Inflammatory macrophage (primary cell): ENCODE measurements at regions not wholly inside any gene's neighbourhood (a gene's known extent, or its start where the extent isn't known, plus 50 kb on each side); places are given as distances from the start of the nearest gene placed in this dataset.
"Not testable (repeated sequence)": the region's sequence is repeated elsewhere in the genome, so short reads cannot be mapped to it uniquely, and the experiment has no call there.

Experiments used
- DNase-seq, 2 donors: peaks; one replicate each; pipeline ENCODE4 v3.0.0-alpha.2; 2020 to 2022

- no peak for DNase-seq
Observed at GRCh38 chr5:62825623-62826220, 247.1 kb downstream of the LRRC70 start.

GRCh38 chr5:62824936-62825335 is 246.3 kb downstream of the LRRC70 start:
- DNase-seq = no peak

DNA sequence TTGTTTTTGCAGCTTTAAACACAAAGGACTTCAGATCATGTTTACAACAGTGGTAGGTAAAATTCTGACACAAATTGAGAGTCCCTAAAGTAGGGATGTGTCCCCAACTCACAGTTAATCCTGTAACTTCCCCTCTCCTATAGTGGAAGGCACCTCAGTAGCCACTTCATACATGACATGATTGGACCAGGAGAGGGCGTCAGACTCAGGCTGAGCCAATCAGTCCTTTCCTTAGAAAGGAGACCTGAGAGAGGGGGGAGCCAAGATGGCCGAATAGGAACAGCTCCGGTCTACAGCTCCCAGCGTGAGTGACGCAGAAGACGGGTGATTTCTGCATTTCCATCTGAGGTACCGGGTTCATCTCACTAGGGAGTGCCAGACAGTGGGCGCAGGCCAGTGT is 238.4 kb downstream of the LRRC70 start:
- not testable (repeated sequence) for DNase-seq

DNA sequence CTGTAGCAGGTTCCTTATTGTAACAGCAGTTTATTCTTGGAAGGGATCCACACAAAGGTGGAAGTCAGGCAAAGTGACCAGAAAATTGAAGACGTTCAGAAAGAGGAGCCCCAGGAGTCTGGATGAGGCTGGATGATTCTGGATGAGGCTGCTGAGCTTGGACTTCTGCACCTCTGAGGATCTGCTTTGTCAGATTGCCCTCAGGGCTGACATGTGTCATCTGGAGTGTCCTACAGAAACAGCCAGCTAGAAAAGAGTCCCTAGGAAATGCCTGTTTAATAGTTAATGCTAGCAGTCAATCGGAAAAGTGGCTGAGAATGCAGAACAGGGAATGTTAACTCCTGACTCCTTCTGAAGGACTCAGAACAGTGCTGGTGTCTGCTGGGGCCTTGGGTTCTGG is 236.4 kb downstream of the LRRC70 start:
- DNase-seq = no peak

DNA sequence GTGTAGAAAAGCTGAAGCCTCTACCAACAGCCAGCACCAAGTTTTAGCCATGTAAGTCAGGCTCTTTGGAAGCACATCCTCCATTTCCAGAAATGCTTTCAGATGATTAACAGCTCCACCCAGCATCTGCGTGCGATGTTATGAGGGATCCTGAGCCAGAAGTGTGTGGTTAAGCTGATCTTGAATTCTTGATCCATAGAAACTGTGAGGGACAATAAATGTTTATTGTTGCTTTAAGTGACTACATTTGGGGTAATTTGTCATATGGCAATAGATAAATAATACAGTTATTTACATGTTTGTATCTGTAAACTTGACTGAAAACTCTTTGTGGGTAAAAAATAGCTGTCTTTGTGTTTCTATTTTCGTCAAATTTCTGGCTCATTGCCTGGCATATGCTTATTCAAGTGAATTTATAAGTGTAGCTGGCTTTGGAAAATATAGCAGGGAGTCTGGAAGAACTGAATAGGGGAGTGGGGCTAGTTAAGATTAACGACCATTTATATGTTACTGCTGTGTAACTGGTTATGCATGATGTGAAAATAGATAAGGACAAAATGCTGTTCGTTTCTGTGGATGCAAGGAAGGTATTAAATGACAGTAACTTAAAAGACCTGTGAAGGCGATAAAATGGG is 234.1 kb downstream of the LRRC70 start:
- DNase-seq = no peak

- DNase-seq = not testable (repeated sequence)
Observed at GRCh38 chr5:62804819-62805218, 226.2 kb downstream of the LRRC70 start.

- DNase-seq = no peak
Observed at GRCh38 chr5:62795926-62796325, 217.3 kb downstream of the LRRC70 start.

DNA sequence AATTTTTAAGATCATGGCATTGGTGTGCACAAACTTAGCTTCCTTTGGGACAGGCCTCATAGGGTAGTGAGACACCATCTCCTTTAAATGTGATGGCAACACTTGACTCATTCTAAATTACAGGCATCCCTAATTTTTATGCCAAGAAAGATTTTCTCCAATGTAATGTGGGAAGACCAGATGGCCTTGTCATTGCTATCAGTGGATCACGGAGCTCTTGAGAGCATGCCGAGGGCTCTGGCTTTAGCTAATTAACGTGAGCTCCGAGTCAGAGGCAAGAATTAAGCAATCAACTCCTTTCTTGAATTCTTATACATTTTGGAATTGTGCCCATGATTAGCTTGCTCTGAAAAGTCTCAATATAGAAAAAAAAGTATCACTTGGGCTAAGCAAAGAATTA is 215.8 kb downstream of the LRRC70 start:
- DNase-seq = no peak

DNA sequence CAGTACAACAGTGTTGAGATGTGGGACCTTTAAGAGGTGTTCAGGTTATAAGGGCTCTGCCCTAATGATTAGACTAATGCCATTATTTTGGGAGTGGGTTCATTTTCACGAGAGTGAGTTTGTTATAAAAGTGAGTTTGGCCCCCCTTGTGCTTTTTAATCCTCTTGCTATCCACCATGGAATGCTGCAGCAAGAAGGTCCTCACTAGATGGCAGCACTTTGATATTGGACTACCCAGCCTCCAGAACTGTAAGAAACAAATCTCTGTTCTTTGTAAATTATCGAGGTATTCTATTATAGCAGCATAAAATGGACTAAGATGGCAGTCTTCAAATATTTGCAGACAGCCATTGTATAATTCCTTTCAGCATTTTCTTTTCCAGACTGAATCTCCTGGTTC is 212.4 kb downstream of the LRRC70 start:
- DNase-seq = no peak

DNA sequence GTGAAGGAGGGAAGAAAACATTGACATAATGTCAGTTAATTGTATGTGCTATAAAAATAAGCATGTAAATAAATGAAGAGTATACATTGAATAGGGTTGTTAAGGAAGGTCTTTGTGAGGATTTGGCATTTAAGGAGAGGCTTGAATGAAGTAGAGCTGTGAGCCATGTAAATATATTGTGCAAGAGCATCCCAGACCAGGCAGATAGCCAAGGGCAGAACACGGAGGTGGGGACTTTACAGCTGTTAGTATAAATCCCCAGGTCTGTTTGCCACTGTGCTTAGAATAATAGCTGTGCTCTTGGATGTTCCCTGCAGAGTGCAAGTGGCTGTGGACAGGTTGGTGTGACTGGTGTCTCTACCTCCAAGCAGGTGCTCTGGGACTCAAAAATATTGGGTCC is 211.7 kb downstream of the LRRC70 start:
- DNase-seq = no peak

DNA sequence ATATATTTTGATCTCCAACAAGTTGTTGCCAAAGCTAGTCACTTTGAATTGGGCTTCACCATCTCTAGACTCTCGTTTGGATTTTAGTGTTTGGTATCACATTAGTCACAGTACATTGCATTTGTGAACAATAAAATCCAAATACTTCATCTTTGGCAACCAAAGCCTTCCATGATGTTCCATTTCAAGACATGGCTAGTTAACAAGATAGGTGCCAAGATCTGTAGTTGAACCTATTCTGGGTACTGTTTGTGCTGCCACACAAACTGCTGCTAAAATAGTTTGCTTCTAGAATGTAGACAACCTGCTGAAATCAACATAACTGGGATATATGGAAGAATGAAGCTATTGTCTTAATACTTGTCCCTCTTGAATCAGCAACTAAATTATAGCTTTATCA is 207.5 kb downstream of the LRRC70 start:
- no peak for DNase-seq

DNA sequence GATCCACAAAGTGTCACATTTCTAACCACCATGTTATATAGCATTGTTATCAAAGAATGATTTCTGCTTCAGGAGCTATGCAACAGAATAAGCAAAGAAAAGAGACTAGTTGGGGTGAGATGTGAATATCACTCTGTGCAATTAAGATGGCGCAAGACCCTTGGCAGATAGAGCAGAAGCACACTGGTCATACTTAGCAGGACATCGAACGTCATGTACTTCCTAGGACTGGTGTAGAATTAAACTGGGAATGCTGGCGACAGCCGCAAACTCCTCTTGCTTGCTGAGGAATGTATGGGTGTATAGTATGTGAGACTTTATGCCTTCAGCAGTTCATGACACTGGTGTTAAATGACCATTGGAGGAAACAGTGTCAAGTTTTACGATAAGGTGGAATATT is 207.0 kb downstream of the LRRC70 start:
- DNase-seq = no peak

- no peak for DNase-seq
Observed at GRCh38 chr5:62783374-62784057, 204.9 kb downstream of the LRRC70 start.

- DNase-seq = no peak
Observed at GRCh38 chr5:62780888-62781287, 202.3 kb downstream of the LRRC70 start.

- no peak for DNase-seq
Observed at GRCh38 chr5:62780230-62780629, 201.6 kb downstream of the LRRC70 start.

DNA sequence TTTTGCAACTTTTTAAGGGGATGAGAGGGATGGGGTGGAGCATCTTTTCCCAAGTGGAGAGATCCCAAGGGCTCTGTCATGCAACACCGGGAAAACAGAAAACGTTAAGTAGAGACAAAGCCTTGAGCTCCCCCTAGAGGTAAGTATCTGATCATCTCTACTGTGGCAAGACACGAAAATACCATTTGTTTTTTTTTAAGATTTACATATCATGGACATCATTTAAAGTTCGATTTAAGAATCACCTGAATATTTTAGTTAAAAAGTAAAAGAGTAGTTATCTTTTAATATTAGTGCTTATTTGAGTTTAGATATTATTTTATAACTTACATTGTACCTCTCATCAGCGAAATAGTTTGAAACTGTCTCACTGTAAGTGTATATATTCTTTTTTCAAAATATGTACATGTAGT is 200.4 kb downstream of the LRRC70 start:
- peak; percentile 41 to 51 for DNase-seq

DNA sequence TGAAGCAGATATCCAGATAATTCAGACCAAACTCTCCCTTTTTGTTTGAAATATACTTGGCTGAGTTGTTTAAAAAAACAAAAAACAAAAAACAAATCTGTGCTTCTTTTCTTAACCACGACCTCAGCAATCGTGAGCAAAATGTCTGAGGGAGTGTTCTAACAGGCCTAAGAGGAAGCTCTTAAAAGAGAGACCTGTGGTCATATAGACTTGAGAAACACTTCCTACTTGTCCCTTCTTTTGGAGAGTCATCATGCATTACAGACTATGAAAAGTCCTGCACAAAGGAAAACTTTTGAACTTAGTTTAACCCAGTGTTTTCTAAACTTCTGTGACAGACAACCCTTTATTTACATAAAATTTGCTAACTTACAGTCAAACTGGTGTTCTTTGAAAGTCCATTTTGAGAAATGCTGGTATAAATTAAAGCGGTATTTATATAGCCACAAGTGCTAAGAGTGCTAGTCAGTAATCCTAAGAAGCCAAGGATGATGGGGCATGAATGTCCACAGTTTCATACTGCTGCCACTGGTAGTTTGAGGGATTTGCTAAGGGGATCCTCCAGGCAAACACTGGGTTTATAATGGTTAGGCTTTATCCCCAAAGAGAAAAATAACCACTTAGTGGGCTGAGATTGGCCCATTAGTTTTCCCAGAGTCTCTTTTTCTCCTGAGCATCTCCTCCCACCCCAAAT is 199.8 kb downstream of the LRRC70 start:
- DNase-seq = peak; percentile 67 to 78

DNA sequence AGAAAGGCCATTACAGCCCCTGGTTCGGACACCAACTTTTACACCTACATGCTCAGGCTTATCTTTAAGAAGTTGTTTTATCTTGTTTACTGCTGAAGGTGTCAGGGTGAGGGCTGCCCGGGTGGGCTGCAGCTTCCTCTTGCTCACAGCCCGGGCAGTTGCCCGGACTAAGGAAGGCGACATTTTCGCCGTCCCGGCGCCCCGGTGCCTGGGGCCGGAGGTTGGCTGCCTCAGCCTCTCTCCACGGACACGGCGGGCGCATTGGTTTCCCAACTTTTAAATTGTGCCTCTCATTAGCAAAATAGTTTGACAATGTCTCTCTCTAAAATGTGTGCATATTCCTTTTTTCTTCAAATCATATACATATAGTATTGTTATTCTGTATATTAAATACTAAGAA is 198.5 kb downstream of the LRRC70 start:
- not testable (repeated sequence) for DNase-seq

DNA sequence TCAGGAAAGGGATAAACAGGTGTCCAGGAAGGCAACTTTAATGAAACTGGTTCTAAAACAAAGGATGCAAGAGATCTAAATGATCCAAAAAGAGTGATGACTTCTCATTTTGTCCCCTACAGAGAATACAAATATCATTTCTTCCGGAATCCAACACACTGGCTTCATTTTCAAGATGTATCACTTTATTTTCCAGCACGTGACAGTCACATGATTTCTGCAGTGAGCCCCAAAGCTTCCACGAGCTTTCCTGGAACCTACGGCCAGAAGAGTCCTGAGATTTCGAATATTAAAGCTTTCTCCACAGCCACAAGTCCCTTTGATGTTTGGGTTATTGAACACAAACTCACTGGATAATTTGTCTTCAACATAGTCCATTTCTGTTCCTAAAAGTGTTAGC is 198.0 kb downstream of the LRRC70 start:
- DNase-seq = not testable (repeated sequence)

DNA sequence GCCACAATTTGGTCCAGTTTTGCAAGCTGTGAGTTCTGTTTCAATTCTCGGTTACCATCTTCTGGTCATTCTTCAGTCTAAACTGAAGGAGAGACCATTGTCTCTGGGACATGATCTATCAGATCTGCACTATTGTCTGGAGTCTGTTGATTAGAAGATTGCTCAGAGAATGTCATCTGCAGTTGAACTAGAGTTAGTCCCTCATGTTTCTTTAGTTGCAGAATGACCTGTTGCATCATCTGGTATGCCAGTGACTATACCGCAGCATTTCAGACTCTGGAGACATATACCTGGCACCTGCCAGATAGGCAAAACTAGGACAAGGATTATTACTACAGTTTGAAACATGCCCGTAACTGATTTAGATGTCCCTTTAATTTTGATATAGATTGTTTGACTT is 194.8 kb downstream of the LRRC70 start:
- no peak for DNase-seq

- DNase-seq = no peak
Observed at GRCh38 chr5:62771341-62771740, 192.7 kb downstream of the LRRC70 start.

- no peak for DNase-seq
Observed at GRCh38 chr5:62767650-62768049, 189.0 kb downstream of the LRRC70 start.

DNA sequence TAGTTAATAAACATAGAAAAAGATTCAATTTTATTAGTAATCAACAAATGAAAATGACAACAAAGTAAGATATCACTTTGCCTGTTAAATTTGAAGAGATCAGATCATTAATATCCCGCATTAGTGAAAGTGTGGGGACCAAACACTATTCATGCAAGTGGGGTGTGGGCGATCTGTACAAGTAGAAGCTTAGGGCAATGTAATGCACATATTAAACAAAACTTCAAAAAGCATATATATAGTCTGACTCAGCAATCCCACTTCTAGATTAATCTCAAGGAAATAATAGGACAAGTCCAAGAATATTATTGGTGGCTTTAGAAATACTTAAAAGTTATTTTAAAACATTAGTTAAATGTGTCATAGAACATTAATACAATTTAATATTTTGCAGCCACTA is 188.5 kb downstream of the LRRC70 start:
- no peak for DNase-seq

DNA sequence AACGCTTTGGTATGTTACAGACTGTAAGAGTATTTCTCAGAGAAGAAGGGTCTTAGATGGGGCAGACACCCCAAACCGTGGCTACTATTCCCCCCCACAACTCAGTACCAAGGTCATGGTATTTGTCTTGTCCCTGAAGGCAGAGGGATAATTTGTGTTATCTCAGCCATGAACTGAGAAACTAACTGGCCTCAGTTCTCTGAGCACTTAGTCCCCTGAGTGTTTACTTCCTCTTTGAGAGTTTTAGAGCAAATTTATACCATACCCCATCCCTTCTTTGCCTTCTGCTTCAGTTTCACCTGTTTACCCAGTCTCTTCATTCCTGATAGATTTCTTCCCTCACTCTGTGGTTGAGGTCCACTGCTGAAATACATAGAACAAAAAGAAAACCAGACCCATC is 183.9 kb downstream of the LRRC70 start:
- no peak for DNase-seq
